ENCODE measurements at regions not wholly inside any gene's neighbourhood (a gene's known extent, or its start where the extent isn't known, plus 50 kb on each side); places are given as distances from the start of the nearest gene placed in this dataset.

DNA sequence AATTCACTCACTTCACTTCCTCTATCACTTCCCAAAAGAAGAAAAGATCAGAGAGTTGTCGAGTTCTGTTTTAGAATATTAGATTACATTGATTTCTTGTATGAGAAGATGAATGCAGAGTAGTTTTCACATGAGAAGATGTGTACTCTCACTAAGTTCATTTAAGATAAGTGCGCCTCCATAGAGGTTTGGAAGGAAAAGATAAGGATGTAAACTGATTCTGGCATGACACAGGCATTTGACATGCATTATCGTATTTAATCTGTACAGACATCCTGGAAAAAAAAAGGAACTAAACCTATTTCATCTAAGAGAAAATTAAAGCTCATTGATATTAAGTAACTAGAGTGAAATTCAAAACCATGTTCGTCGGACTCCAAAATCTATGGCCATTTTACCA, 152.2 kb upstream of the CRIM1 start:
- BruUV-seq (replicated peaks) = no TSS peak
- intact Hi-C loops (cut with micrococcal nuclease; ENCODE audit: unreplicated experiment) = no loop called here
- Mint-ChIP-seq H3K27me3 (ENCODE audit: unreplicated experiment) (no peaks in the 10 kb centered on the region), H3K9me3 (ENCODE audit: low read depth, unreplicated experiment) (peaks cover 9% of the 10 kb centered on the region), H3K36me3 (ENCODE audit: insufficient read depth, unreplicated experiment) (no peaks in the 10 kb centered on the region), H3K27ac (ENCODE audit: unreplicated experiment) (no peak overlapping the region), H3K4me3 (ENCODE audit: low read depth, unreplicated experiment) (no peak overlapping the region), H3K4me1 (ENCODE audit: low read depth, unreplicated experiment) (no peaks in the 10 kb centered on the region)
- TF ChIP-seq, protein P1, sequence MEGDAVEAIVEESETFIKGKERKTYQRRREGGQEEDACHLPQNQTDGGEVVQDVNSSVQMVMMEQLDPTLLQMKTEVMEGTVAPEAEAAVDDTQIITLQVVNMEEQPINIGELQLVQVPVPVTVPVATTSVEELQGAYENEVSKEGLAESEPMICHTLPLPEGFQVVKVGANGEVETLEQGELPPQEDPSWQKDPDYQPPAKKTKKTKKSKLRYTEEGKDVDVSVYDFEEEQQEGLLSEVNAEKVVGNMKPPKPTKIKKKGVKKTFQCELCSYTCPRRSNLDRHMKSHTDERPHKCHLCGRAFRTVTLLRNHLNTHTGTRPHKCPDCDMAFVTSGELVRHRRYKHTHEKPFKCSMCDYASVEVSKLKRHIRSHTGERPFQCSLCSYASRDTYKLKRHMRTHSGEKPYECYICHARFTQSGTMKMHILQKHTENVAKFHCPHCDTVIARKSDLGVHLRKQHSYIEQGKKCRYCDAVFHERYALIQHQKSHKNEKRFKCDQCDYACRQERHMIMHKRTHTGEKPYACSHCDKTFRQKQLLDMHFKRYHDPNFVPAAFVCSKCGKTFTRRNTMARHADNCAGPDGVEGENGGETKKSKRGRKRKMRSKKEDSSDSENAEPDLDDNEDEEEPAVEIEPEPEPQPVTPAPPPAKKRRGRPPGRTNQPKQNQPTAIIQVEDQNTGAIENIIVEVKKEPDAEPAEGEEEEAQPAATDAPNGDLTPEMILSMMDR (IDR thresholded peaks at IDR 0.05; ENCODE audit: unreplicated experiment) = no peak
- no peak for DNase-seq
- CTCF ChIA-PET = no interaction called here

DNA sequence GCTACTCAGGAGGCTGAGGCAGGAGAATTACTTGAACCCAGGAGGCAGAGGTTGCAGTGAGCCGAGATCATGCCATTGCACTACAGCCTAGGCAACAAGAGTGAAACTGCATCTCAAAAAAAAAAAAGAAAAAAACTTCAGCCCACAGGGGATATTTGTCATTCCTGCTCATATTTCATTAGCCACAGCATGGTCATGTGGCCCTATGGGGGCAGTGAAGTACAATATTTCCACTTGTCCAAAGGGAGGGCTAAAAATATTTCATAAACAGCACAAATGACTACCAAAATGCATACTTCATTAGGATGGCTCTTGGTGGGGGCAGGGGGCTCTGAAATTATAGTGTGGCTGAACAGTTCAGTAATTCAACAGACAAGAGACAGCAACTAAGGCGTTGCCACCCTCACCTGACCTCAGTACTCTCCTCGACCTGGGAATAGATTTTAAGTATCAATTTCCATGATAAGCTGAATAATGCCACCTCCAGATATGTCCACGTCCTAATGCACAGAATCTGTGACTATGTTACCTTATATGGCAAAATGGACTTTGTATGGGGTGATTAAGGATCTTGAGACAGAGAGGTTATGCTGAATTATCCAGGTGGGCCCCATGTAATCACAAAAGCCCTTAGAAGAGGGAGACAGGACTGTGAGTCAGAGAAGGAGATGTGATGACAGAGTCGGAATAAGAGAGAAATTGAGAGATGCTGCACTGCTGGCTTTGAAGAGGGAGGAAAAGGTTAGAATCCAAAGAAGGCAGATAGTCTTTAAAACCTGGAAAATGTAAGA, 158.2 kb upstream of the CRIM1 start:
- BruUV-seq (replicated peaks) = no TSS peak
- intact Hi-C loops (cut with micrococcal nuclease; ENCODE audit: unreplicated experiment) = no loop called here
- TF ChIP-seq, protein P1 (IDR thresholded peaks at IDR 0.05; ENCODE audit: unreplicated experiment) = no peak

DNA sequence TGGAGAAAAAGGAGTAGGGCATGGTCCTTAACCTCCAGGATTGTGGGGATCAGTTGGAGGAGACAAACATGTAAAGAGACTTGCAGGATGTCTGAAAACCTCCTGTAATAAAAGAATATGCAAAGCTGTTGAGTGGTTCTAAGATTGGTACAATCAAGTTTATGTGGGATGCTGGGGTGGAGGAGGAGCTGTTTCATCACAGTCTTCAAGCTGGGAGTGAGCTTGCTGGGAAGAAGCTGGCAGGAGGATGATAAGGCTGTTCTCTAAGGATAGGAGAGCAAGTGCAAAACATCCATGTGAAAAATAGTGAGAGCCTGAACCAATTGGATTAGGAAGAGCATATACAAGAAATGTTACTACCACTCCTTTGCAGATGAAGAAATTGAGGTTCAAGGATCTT, 161.9 kb upstream of the CRIM1 start:
- no peaks in the 10 kb centered on the region for H3K27me3 Mint-ChIP-seq (ENCODE audit: unreplicated experiment)
- no peak for DNase-seq
- H3K4me1 Mint-ChIP-seq (ENCODE audit: low read depth, unreplicated experiment) = no peaks in the 10 kb centered on the region
- TF ChIP-seq, protein P1 (IDR thresholded peaks at IDR 0.05; ENCODE audit: unreplicated experiment) = no peak
- intact Hi-C loops (cut with micrococcal nuclease; ENCODE audit: unreplicated experiment) = no loop called here
- CTCF ChIA-PET = no interaction called here
- H3K4me3 Mint-ChIP-seq (ENCODE audit: low read depth, unreplicated experiment) = no peak overlapping the region
- no peaks in the 10 kb centered on the region for H3K36me3 Mint-ChIP-seq (ENCODE audit: insufficient read depth, unreplicated experiment)
- H3K27ac Mint-ChIP-seq (ENCODE audit: unreplicated experiment) = no peak overlapping the region
- no TSS peak for BruUV-seq (replicated peaks)
- no peaks in the 10 kb centered on the region for H3K9me3 Mint-ChIP-seq (ENCODE audit: low read depth, unreplicated experiment)

More for the DNA sequence above, 158.2 kb upstream of the CRIM1 start:
- H3K9me3 Mint-ChIP-seq (ENCODE audit: low read depth, unreplicated experiment) = peaks cover 5% of the 10 kb centered on the region
- H3K36me3 Mint-ChIP-seq (ENCODE audit: insufficient read depth, unreplicated experiment) = no peaks in the 10 kb centered on the region
- H3K27ac Mint-ChIP-seq (ENCODE audit: unreplicated experiment) = peak overlapping the region; percentile 13
- H3K4me3 Mint-ChIP-seq (ENCODE audit: low read depth, unreplicated experiment) = no peak overlapping the region
- H3K27me3 Mint-ChIP-seq (ENCODE audit: unreplicated experiment) = no peaks in the 10 kb centered on the region
- DNase-seq = no peak
- H3K4me1 Mint-ChIP-seq (ENCODE audit: low read depth, unreplicated experiment) = no peaks in the 10 kb centered on the region
- CTCF ChIA-PET = no interaction called here

DNA sequence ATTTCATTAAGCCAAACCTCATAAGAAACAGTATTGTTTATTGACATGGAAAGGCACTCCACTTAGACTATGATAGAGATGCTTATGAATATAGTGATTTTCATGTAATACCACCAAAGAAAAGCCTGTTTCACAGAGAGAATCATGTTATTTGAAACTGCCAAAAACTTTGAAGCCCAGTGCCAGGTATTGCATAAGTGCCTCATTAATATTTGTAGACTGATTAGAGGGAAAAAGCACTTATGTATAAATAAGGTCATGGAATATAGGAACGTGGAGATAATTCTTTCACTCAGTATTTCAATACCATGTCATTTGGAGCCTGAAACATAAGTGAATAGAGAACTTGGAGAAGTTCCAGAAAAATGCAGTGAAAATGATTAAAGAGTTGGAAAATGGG, 162.6 kb upstream of the CRIM1 start:
- CTCF ChIA-PET = no interaction called here
- Mint-ChIP-seq H3K4me3 (ENCODE audit: low read depth, unreplicated experiment) (no peak overlapping the region), H3K27me3 (ENCODE audit: unreplicated experiment) (no peaks in the 10 kb centered on the region), H3K27ac (ENCODE audit: unreplicated experiment) (no peak overlapping the region), H3K36me3 (ENCODE audit: insufficient read depth, unreplicated experiment) (no peaks in the 10 kb centered on the region), H3K9me3 (ENCODE audit: low read depth, unreplicated experiment) (no peaks in the 10 kb centered on the region), H3K4me1 (ENCODE audit: low read depth, unreplicated experiment) (no peaks in the 10 kb centered on the region)
- intact Hi-C loops (cut with micrococcal nuclease; ENCODE audit: unreplicated experiment) = no loop called here
- no TSS peak for BruUV-seq (replicated peaks)
- TF ChIP-seq, protein P1 (IDR thresholded peaks at IDR 0.05; ENCODE audit: unreplicated experiment) = no peak
- DNase-seq = no peak
